Neural progenitor cell (in vitro differentiated cells): ENCODE measurements at regions not wholly inside any gene's neighbourhood (a gene's known extent, or its start where the extent isn't known, plus 50 kb on each side); places are given as distances from the start of the nearest gene placed in this dataset.
A peak's percentile ranks its signal among the peaks of the same experiment; 100 is the strongest.

Source experiments
- DNase-seq: peaks from one replicate; pipeline ENCODE4 v3.0.0-alpha.2; 2016; ENCODE audit warnings: low spot score
- H2AFZ ChIP-seq: fragments of 200-600 bp; sonication (generic); replicated peaks from 2 replicates; pipeline ENCODE4 v1.6.1; 2016; ENCODE audit warnings: antibody characterized with exemption
- H3F3A ChIP-seq: fragments of 200-600 bp; sonication (generic); 2 replicates; pipeline ENCODE4 v1.6.1; 2016; ENCODE audit warnings: antibody characterized with exemption, low read depth
- H3K27ac ChIP-seq: fragments of 200-600 bp; sonication (generic); 2 replicates; pipeline ENCODE4 v1.5.1; 2016; ENCODE audit warnings: mild to moderate bottlenecking
- H3K27me3 ChIP-seq: fragments of 200-600 bp; sonication (generic); 2 replicates; pipeline ENCODE4 v1.6.1; 2016; ENCODE audit warnings: mild to moderate bottlenecking, moderate library complexity
- H3K36me3 ChIP-seq: fragments of 200-600 bp; sonication (generic); 2 replicates; pipeline ENCODE4 v1.5.1; 2016
- H3K4me1 ChIP-seq: fragments of 200-600 bp; sonication (generic); 2 replicates; pipeline ENCODE4 v1.6.1; 2016; ENCODE audit warnings: mixed run types
- H3K4me2 ChIP-seq: fragments of 200-600 bp; sonication (generic); 2 replicates; pipeline ENCODE4 v1.6.1; 2016
- H3K4me3 ChIP-seq: fragments of 200-600 bp; sonication (generic); 2 replicates; pipeline ENCODE4 v1.5.1; 2016
- H3K79me2 ChIP-seq: fragments of 200-600 bp; sonication (generic); 2 replicates; pipeline ENCODE4 v1.6.1; 2016; ENCODE audit warnings: low read depth
- H3K9ac ChIP-seq: fragments of 200-600 bp; sonication (generic); 2 replicates; pipeline ENCODE4 v1.6.1; 2016
- H3K9me3 ChIP-seq: fragments of 200-600 bp; sonication (generic); 2 replicates; pipeline ENCODE4 v1.5.1; 2016; ENCODE audit warnings: low read depth
- H4K20me1 ChIP-seq: fragments of 200-600 bp; sonication (generic); 2 replicates; pipeline ENCODE4 v1.6.1; 2016; ENCODE audit warnings: low read depth
- H3K27ac Mint-ChIP-seq: 3 replicates; pipeline ENCODE4 v1.8.0; 2021; ENCODE audit warnings: mixed read lengths
- H3K27me3 Mint-ChIP-seq: 2 replicates; pipeline ENCODE4 v1.8.0; 2022; ENCODE audit warnings: low read depth, mild to moderate bottlenecking, inconsistent platforms, moderate library complexity, mixed read lengths; ENCODE audit not compliant: insufficient read depth
- H3K36me3 Mint-ChIP-seq: 3 replicates; pipeline ENCODE4 v1.8.0; 2021; ENCODE audit warnings: mixed read lengths
- H3K4me1 Mint-ChIP-seq: 3 replicates; pipeline ENCODE4 v1.8.0; 2021; ENCODE audit warnings: mixed read lengths
- H3K4me3 Mint-ChIP-seq: 3 replicates; pipeline ENCODE4 v1.8.0; 2021; ENCODE audit warnings: mild to moderate bottlenecking, moderate library complexity, mixed read lengths
- H3K9me3 Mint-ChIP-seq: 3 replicates; pipeline ENCODE4 v1.8.0; 2020; ENCODE audit warnings: mixed read lengths
- EZH2 ChIP-seq: fragments of 200-600 bp; sonication (generic); IDR thresholded peaks from 2 replicates; pipeline ENCODE4 v1.6.1; 2017; ENCODE audit warnings: antibody characterized with exemption, mild to moderate bottlenecking, moderate library complexity
- EZH2phosphoT487 ChIP-seq: fragments of 200-600 bp; sonication (generic); IDR thresholded peaks from 2 replicates; pipeline ENCODE4 v1.6.1; 2017; ENCODE audit warnings: antibody characterized with exemption
- TF ChIP-seq, protein P1 (sequence below): fragments of 200-600 bp; sonication (generic); IDR thresholded peaks from 2 replicates; pipeline ENCODE4 v1.5.1; 2017; ENCODE audit warnings: antibody characterized with exemption, mild to moderate bottlenecking

DNA sequence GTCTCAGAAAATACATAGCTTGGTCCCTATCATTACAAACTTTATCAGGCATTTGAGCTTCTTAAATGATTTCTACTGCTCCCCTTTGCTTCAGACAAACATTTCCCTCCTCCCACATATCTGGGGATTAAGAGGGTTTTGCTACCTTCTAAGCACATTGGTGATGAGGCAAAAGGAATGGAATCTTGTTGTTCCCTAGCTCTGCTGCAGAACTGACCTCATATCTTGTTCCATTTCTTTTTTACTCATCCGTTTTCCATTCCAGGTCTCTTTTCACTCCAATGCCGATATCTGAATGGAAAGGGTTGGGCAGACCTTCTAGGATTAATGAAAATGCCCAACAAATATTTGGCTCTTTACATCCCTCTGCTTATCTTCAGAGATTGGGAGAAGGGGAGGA is 444.6 kb downstream of the ZNF608 start:
- peak overlapping the region; percentile 34 for H3K27ac Mint-ChIP-seq
- DNase-seq: peak; percentile 14
- Histone ChIP-seq H3F3A (no peaks in the 10 kb centered on the region), H3K4me3 (no peak overlapping the region), H3K79me2 (no peaks in the 10 kb centered on the region), H3K4me2 (no peak overlapping the region), H3K36me3 (no peaks in the 10 kb centered on the region), H3K27ac (no peak overlapping the region), H3K4me1 (peaks cover 10% of the 10 kb centered on the region), H2AFZ (no peak overlapping the region), H3K27me3 (no peaks in the 10 kb centered on the region), H3K9ac (no peak overlapping the region), H4K20me1 (no peaks in the 10 kb centered on the region), H3K9me3 (no peaks in the 10 kb centered on the region)
- no peaks in the 10 kb centered on the region for H3K36me3 Mint-ChIP-seq
- H3K9me3 Mint-ChIP-seq: peaks cover 10% of the 10 kb centered on the region
- peaks cover 14% of the 10 kb centered on the region for H3K4me1 Mint-ChIP-seq
- no peak overlapping the region for H3K4me3 Mint-ChIP-seq
- peaks cover 2% of the 10 kb centered on the region for H3K27me3 Mint-ChIP-seq
- TF ChIP-seq EZH2phosphoT487 (no peak), EZH2 (no peak)
- TF ChIP-seq, protein P1, sequence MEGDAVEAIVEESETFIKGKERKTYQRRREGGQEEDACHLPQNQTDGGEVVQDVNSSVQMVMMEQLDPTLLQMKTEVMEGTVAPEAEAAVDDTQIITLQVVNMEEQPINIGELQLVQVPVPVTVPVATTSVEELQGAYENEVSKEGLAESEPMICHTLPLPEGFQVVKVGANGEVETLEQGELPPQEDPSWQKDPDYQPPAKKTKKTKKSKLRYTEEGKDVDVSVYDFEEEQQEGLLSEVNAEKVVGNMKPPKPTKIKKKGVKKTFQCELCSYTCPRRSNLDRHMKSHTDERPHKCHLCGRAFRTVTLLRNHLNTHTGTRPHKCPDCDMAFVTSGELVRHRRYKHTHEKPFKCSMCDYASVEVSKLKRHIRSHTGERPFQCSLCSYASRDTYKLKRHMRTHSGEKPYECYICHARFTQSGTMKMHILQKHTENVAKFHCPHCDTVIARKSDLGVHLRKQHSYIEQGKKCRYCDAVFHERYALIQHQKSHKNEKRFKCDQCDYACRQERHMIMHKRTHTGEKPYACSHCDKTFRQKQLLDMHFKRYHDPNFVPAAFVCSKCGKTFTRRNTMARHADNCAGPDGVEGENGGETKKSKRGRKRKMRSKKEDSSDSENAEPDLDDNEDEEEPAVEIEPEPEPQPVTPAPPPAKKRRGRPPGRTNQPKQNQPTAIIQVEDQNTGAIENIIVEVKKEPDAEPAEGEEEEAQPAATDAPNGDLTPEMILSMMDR: no peak

DNA sequence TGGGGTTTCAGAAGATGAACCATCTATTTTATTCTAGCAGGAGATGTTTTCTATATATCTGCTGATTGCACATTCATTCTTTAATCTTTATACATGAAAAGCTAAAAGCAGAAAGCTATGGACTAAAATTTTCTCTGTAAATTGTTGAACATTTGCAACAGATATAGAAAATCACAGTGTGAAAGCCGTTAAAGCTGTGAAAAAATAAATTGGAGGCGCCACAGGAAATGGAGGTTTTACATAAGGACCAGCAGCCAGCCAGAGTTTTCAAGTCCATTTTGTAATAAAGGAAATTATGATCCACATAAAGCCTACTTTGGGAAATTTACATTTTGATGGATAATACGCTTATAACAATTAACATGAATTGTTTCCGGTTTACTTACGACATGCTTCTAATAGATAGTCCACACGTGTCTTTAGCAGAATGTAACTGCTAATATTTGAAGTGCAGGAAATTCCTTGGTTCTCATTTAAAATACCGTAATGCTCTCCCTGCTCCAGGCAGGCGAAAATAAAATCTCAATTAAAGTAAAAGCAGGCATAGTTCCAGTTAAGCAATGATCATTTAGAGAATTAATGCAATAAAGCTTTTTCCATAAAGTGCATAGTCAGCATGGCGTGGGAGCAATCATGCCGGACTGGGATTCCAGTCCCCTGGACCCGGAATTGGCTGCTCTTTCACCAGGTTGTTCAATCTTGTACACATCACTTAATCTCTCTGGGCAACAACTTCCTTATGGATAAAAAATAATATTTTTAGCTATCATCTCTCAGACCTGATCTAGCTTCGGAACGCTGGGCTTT is 445.4 kb downstream of the ZNF608 start:
- no peak overlapping the region for H3K4me3 Mint-ChIP-seq
- Histone ChIP-seq H3K79me2 (no peaks in the 10 kb centered on the region), H2AFZ (no peak overlapping the region), H3K36me3 (no peaks in the 10 kb centered on the region), H3K9ac (no peak overlapping the region), H3K9me3 (no peaks in the 10 kb centered on the region), H3K4me2 (no peak overlapping the region), H3K27ac (no peak overlapping the region), H3K4me3 (no peak overlapping the region), H3K27me3 (no peaks in the 10 kb centered on the region), H3K4me1 (peaks cover 10% of the 10 kb centered on the region), H4K20me1 (no peaks in the 10 kb centered on the region), H3F3A (no peaks in the 10 kb centered on the region)
- peaks cover 10% of the 10 kb centered on the region for H3K9me3 Mint-ChIP-seq
- no peak overlapping the region for H3K27ac Mint-ChIP-seq
- peaks cover 3% of the 10 kb centered on the region for H3K27me3 Mint-ChIP-seq
- no peak for DNase-seq
- no peak for TF ChIP-seq EZH2phosphoT487
- TF ChIP-seq, protein P1: no peak
- no peak for TF ChIP-seq EZH2
- H3K36me3 Mint-ChIP-seq: no peaks in the 10 kb centered on the region
- peaks cover 14% of the 10 kb centered on the region for H3K4me1 Mint-ChIP-seq

DNA sequence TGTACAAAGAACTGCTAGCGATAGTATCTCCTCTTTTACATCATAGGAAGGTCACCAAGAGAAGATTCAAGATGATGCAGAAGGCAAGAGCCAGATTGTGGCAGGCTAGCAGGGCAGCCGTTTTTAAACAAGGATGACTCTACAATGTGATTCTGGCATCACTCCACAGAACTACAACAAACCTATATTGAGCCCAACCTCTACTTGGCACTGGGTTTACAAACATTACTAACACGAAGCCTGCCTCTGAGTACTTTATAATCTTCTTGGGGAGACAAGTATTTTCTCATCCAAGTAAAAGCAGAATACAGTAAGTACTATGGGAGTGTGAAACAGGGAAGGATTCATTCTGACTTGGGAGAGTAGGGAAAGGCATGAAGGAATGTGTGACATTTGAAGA is 448.6 kb downstream of the ZNF608 start:
- peaks cover 12% of the 10 kb centered on the region for H3K4me1 Mint-ChIP-seq
- Histone ChIP-seq H3K4me3 (no peak overlapping the region), H3K27ac (no peak overlapping the region), H3K79me2 (no peaks in the 10 kb centered on the region), H3K4me2 (no peak overlapping the region), H3K36me3 (no peaks in the 10 kb centered on the region), H3K9me3 (no peaks in the 10 kb centered on the region), H2AFZ (no peak overlapping the region), H3F3A (no peaks in the 10 kb centered on the region), H3K27me3 (no peaks in the 10 kb centered on the region), H3K9ac (no peak overlapping the region), H4K20me1 (no peaks in the 10 kb centered on the region), H3K4me1 (peaks cover 10% of the 10 kb centered on the region)
- no peak for DNase-seq
- H3K27me3 Mint-ChIP-seq: peaks cover 3% of the 10 kb centered on the region
- TF ChIP-seq, protein P1: no peak
- TF ChIP-seq EZH2: no peak
- TF ChIP-seq EZH2phosphoT487: no peak
- H3K9me3 Mint-ChIP-seq: peaks cover 17% of the 10 kb centered on the region
- no peak overlapping the region for H3K27ac Mint-ChIP-seq
- peaks cover under 1% of the 10 kb centered on the region for H3K36me3 Mint-ChIP-seq
- no peak overlapping the region for H3K4me3 Mint-ChIP-seq
